Progenitor cell of endocrine pancreas (in vitro differentiated cells): ENCODE measurements at regions not wholly inside any gene's neighbourhood (a gene's known extent, or its start where the extent isn't known, plus 50 kb on each side); places are given as distances from the start of the nearest gene placed in this dataset.

ENCODE experiments used
- DNase-seq: peaks from one replicate; pipeline ENCODE4 v3.0.0; 2021; ENCODE audit warnings: low spot score; ENCODE audit not compliant: unreplicated experiment
- H3K27ac Mint-ChIP-seq: 2 replicates; pipeline ENCODE4 v1.8.0; 2021; ENCODE audit warnings: mild to moderate bottlenecking, moderate library complexity, mixed read lengths
- H3K27me3 Mint-ChIP-seq: 2 replicates; pipeline ENCODE4 v1.8.0; 2021; ENCODE audit warnings: mixed read lengths
- H3K36me3 Mint-ChIP-seq: 2 replicates; pipeline ENCODE4 v1.8.0; 2022; ENCODE audit warnings: mixed read lengths; ENCODE audit not compliant: insufficient read depth
- H3K4me1 Mint-ChIP-seq: 2 replicates; pipeline ENCODE4 v1.8.0; 2021; ENCODE audit warnings: low read depth, mixed read lengths
- H3K4me3 Mint-ChIP-seq: 2 replicates; pipeline ENCODE4 v1.8.0; 2021; ENCODE audit warnings: low read depth, mild to moderate bottlenecking, moderate library complexity, mixed read lengths
- H3K9me3 Mint-ChIP-seq: 2 replicates; pipeline ENCODE4 v1.8.0; 2021; ENCODE audit warnings: low read depth, mixed read lengths
- TF ChIP-seq, protein P1 (sequence below): fragments of 200-600 bp; sonication (generic); IDR thresholded peaks from one replicate; pipeline ENCODE4 v1.5.0; 2021; ENCODE audit warnings: antibody characterized with exemption, mild to moderate bottlenecking; ENCODE audit not compliant: unreplicated experiment

DNA sequence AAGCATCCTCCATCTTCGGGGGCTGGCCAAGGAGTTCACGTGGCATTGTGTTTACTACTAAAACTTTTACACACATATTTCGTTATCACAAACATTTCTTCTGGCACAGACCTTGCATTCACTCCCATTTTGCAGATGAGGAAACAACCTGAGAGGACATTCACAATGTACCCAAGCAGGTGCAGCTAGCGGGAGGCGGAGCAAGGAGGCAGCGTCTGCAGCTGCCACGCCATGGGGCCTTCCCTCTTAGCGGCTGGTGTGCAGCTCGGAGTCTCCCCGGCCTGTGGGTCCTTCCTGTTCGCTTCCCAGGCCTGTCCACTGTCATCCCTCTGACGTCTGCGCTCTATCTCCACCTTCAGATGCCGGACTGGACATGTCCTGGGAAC lies 807.8 kb downstream of the TBC1D22A start:
- H3K27ac Mint-ChIP-seq: no peak overlapping the region
- TF ChIP-seq, protein P1, sequence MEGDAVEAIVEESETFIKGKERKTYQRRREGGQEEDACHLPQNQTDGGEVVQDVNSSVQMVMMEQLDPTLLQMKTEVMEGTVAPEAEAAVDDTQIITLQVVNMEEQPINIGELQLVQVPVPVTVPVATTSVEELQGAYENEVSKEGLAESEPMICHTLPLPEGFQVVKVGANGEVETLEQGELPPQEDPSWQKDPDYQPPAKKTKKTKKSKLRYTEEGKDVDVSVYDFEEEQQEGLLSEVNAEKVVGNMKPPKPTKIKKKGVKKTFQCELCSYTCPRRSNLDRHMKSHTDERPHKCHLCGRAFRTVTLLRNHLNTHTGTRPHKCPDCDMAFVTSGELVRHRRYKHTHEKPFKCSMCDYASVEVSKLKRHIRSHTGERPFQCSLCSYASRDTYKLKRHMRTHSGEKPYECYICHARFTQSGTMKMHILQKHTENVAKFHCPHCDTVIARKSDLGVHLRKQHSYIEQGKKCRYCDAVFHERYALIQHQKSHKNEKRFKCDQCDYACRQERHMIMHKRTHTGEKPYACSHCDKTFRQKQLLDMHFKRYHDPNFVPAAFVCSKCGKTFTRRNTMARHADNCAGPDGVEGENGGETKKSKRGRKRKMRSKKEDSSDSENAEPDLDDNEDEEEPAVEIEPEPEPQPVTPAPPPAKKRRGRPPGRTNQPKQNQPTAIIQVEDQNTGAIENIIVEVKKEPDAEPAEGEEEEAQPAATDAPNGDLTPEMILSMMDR: no peak
- peaks cover 62% of the 10 kb centered on the region for H3K9me3 Mint-ChIP-seq
- H3K27me3 Mint-ChIP-seq: no peaks in the 10 kb centered on the region
- H3K36me3 Mint-ChIP-seq: peaks cover 3% of the 10 kb centered on the region
- H3K4me1 Mint-ChIP-seq: no peaks in the 10 kb centered on the region
- no peak overlapping the region for H3K4me3 Mint-ChIP-seq
- no peak for DNase-seq

DNA sequence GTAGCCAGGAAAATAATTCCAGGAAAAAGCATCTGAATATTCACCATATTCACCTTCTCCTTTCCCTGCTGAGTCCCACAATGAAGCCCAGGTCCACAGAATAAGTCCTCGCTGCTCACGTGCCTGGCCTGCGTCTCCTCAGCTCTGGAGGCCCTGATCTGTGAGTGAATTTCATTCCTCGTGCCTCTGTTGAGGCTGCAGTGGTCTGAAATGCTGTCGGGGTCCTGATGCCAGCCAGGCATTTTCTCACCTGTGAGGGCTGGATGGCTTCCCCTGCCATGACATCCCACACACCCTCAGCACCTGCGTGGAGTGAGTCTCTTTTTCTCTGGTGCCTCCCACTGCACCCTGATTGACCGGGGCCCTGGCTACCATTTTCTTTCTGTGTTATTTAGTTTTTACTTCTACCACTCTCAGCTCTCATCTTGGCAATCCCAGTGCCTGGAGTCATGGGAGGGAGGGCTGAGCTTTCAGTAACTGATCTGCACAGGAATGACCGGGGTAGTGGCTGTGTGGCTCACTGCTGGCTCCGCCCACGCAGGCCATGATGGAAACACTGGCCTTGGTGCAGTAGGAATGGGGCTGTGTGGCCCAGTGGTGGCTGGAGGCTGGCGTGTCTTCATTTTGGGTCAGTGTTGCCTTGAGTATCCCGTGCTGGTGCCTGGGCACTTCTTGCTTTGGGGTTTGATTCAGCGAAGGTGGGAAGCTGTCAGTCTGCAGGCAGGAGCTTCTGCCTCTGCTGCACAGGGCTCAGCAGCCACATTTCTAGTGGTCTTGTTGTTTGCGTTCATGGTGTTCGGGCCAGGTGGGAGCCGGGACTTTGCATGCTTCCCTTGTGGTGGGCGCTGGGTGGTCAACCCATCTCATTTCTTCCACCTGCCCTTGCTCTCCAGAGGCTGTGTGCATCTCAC lies 807.2 kb downstream of the TBC1D22A start:
- DNase-seq: no peak
- Mint-ChIP-seq H3K27me3 (no peaks in the 10 kb centered on the region), H3K36me3 (peaks cover 2% of the 10 kb centered on the region), H3K4me3 (no peak overlapping the region), H3K4me1 (no peaks in the 10 kb centered on the region), H3K27ac (no peak overlapping the region), H3K9me3 (peaks cover 65% of the 10 kb centered on the region)
- TF ChIP-seq, protein P1: no peak

DNA sequence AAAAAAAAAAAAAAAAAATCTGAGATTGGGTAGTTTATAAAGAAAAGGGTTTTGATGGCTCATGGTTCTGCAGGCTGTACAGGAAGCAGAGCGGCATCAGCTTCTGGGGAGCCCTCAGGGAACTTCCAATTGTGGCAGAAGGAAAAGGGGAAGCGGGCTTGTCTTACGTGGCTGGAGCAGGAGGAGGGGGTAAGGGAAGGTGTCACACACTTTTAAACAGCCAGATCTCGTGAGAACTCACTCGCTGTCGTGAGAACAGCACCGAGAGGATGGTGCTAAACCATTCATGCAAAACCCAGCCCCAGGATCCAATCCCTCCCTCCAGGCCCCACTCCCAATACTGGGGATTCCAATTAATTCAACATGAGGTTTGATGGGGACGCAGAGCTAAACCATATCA lies 806.2 kb downstream of the TBC1D22A start:
- DNase-seq: no peak
- no peaks in the 10 kb centered on the region for H3K27me3 Mint-ChIP-seq
- no peaks in the 10 kb centered on the region for H3K36me3 Mint-ChIP-seq
- TF ChIP-seq, protein P1: no peak
- no peaks in the 10 kb centered on the region for H3K4me1 Mint-ChIP-seq
- peaks cover 64% of the 10 kb centered on the region for H3K9me3 Mint-ChIP-seq
- H3K4me3 Mint-ChIP-seq: no peak overlapping the region
- H3K27ac Mint-ChIP-seq: no peak overlapping the region

DNA sequence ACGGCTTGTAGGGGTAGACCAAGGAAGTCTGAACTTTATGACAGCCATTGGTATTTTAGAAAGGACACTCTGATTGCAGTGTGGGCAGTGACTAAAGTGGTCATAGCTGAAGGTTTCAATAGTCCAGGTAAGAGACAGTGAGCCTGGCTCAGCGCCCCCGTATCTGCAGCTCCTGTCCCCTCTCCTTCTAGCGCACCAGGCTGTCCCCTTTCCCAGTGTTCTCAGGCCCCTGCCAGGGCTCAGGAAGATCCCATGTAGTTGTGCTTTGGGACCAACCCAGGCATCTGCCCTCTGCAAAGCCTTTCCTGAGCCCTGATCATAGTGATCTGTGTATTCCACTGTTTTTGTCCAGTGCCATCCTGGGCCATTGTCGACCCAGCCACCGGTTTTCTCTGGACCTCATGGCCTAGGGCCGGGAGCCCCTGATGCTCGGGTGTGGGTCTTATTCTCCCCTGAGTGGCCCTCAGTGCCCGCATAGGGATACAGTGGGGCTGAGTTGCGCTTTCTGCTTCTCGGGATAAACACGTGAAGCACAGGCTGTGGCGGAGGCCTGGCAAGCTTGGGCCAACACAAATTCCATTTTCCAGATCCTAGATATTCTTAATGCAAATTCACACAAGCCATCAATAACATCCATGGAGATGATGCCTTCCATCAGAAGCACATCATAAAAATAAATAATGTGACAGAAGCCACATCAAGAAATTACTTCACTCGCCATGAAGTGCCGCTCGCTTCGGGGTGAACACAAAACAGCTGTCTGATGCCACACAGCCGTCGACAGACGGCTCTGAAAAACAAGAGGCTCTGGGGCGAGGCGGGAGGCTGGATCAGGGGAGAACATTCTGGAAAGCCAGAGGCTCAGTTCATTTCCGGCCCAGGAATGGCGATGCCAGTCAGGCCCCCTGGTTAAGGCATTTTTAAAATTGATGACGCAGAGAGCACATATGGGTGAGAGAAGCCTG lies 805.0 kb downstream of the TBC1D22A start:
- H3K4me1 Mint-ChIP-seq: no peaks in the 10 kb centered on the region
- H3K27me3 Mint-ChIP-seq: no peaks in the 10 kb centered on the region
- TF ChIP-seq, protein P1: no peak
- H3K4me3 Mint-ChIP-seq: no peak overlapping the region
- H3K27ac Mint-ChIP-seq: no peak overlapping the region
- H3K36me3 Mint-ChIP-seq: no peaks in the 10 kb centered on the region
- H3K9me3 Mint-ChIP-seq: peaks cover 65% of the 10 kb centered on the region
- DNase-seq: no peak

DNA sequence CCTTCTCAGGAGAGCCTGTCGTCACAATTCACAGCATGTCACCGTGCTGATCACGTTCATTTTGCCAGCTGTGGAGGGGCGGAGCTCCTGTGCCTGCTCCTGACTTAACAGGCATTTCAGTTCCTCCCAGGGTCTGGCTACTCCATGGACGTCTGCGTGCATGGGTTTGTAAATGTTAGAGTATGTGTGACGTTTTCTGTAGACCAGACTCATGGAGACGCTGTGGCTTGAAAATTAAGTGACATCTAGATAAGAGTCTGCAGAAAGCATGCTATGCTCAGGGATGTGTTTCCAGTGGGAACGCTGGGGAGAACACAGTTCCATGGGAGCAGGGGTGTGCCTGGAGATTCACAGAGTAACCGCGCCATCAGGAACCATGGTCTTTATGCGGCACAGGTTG lies 804.0 kb downstream of the TBC1D22A start:
- Mint-ChIP-seq H3K36me3 (peaks cover 2% of the 10 kb centered on the region), H3K27ac (no peak overlapping the region), H3K27me3 (no peaks in the 10 kb centered on the region), H3K4me3 (no peak overlapping the region), H3K9me3 (peaks cover 64% of the 10 kb centered on the region), H3K4me1 (no peaks in the 10 kb centered on the region)
- TF ChIP-seq, protein P1: no peak
- DNase-seq: no peak
